Astrocyte (in vitro differentiated cells and primary cell): ENCODE measurements at regions not wholly inside any gene's neighbourhood (a gene's known extent, or its start where the extent isn't known, plus 50 kb on each side); places are given as distances from the start of the nearest gene placed in this dataset.

ENCODE experiments used
- CTCF ChIP-seq: IDR thresholded peaks from 2 replicates; pipeline ENCODE4 v1.5.1; 2011; ENCODE audit warnings: low read depth, mild to moderate bottlenecking, inconsistent platforms, low read length, moderate library complexity; ENCODE audit not compliant: insufficient read depth
- EZH2 ChIP-seq: IDR thresholded peaks from 2 replicates; pipeline ENCODE4 v1.6.1; 2012; ENCODE audit warnings: mild to moderate bottlenecking, low read length, inconsistent platforms; ENCODE audit not compliant: insufficient read depth

- no peak for TF ChIP-seq CTCF
- TF ChIP-seq EZH2: no peak
These were observed 67.2 kb upstream of the OLFM4 start for GRCh38 chr13:52961256-52961910.
